BJ (cell line): ENCODE measurements at regions not wholly inside any gene's neighbourhood (a gene's known extent, or its start where the extent isn't known, plus 50 kb on each side); places are given as distances from the start of the nearest gene placed in this dataset.

ENCODE experiments used
- CTCF ChIA-PET: fragments of 350-600 bp; formaldehyde crosslinking; extraction: SDS; loops from one replicate; lab custom pipeline; 2021; ENCODE audit warnings: antibody characterized with exemption, inconsistent platforms; lab: Yijun Ruan, JAX
- POLR2A ChIA-PET: fragments of 300-600 bp; sonication (Branson Sonifier 250); formaldehyde crosslinking; extraction: SDS; loops from one replicate; lab custom pipeline; 2021; ENCODE audit warnings: antibody characterized with exemption; lab: Charles Lee
- DNase-seq: peaks from one replicate; pipeline ENCODE4 v3.0.0-alpha.2; 2011; ENCODE audit warnings: low read depth
- H3K27me3 ChIP-seq: 2 replicates; pipeline ENCODE4 v1.6.0; 2011; ENCODE audit warnings: low read length; ENCODE audit not compliant: control insufficient read depth, insufficient read depth
- H3K36me3 ChIP-seq: 2 replicates; pipeline ENCODE4 v1.5.1; 2011; ENCODE audit warnings: low read length; ENCODE audit not compliant: control insufficient read depth, insufficient read depth
- H3K4me3 ChIP-seq: 2 replicates; pipeline ENCODE4 v1.5.1; 2011; ENCODE audit warnings: low read depth, mild to moderate bottlenecking, control low read depth, low read length
- TF ChIP-seq, protein P1 (sequence below): IDR thresholded peaks from 2 replicates; pipeline ENCODE4 v1.5.1; 2011; ENCODE audit warnings: low read depth, mild to moderate bottlenecking, control low read depth, inconsistent platforms, low read length, moderate library complexity; ENCODE audit not compliant: insufficient read depth

DNA sequence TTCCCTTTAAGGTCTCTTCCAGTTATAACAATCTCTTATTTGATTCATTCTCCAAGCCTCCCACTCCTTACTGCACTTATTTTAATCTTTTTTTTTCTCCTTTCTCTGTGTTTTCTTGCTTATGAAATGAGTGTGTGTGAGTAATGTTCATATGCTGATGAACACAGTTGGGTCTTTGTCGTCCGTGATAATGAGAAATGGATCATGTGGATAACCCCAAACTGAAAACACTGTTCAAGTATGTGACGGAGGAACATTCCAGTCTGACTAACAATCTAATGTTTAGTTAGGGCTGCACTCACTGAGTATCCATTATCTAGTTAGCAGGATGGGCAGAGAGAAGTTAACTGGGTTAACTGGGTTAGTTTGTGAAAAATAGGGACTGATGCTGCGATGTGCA, 253.1 kb upstream of the DUSP10 start:
- no peaks in the 10 kb centered on the region for H3K27me3 ChIP-seq
- no peak overlapping the region for H3K4me3 ChIP-seq
- DNase-seq = peak; percentile 28
- CTCF ChIA-PET = interaction anchor here (0.6 to 1.8 kb wide), 2 partner anchors 15 to 516 kb away, joined by 3 read pairs; no protein-coding TSS in a partner anchor
- POLR2A ChIA-PET = no interaction called here
- TF ChIP-seq, protein P1, sequence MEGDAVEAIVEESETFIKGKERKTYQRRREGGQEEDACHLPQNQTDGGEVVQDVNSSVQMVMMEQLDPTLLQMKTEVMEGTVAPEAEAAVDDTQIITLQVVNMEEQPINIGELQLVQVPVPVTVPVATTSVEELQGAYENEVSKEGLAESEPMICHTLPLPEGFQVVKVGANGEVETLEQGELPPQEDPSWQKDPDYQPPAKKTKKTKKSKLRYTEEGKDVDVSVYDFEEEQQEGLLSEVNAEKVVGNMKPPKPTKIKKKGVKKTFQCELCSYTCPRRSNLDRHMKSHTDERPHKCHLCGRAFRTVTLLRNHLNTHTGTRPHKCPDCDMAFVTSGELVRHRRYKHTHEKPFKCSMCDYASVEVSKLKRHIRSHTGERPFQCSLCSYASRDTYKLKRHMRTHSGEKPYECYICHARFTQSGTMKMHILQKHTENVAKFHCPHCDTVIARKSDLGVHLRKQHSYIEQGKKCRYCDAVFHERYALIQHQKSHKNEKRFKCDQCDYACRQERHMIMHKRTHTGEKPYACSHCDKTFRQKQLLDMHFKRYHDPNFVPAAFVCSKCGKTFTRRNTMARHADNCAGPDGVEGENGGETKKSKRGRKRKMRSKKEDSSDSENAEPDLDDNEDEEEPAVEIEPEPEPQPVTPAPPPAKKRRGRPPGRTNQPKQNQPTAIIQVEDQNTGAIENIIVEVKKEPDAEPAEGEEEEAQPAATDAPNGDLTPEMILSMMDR = no peak
- no peaks in the 10 kb centered on the region for H3K36me3 ChIP-seq

DNA sequence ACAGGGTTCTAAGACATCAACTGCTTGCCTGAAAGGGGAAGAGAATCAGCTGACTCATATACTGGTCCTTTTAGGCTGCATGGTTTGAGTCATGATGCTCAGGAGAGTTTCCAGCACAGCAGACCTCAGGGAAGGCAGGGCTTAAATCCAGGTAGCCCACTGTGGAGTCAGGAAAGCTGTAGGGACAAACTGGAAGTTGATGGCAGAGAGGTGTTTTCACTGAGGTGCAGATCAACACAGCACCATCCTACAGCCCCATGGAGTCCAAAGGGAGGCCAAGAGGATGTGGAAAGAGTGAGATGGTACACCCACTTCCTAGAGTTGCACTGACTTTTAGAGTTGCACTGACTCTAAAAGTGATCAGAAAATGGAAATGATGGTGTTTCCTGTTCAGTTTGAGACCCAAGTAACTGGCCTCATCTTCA, 252.4 kb upstream of the DUSP10 start:
- Histone ChIP-seq H3K36me3 (no peaks in the 10 kb centered on the region), H3K4me3 (no peak overlapping the region), H3K27me3 (no peaks in the 10 kb centered on the region)
- TF ChIP-seq, protein P1 = no peak
- POLR2A ChIA-PET = no interaction called here
- no peak for DNase-seq
- CTCF ChIA-PET = interaction anchor here (1.1 to 1.8 kb wide), 2 partner anchors 164 to 516 kb away, joined by 3 read pairs; no protein-coding TSS in a partner anchor

DNA sequence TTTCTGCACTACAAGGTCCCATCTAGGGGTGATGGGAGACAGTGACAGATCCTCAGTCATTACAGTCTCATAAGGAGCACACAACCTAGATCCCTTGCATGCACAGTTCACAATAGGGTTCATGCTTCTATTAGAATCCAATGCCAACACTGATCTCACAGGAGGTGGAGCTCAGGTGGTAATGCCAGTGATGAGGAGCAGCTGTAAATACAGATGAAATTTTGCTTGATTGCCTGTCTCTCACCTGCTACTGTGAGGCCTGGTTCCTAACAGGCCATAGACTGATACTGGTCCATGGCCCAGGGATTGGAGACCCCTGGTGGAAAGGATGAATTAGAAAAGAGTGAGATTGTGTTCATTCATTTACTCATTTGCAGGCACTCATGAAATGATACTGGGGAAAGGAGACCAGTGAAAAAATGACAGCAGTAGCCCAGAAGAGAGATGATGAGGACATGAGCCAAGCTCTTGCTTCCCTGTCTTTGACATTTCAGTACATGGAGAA, 251.6 kb upstream of the DUSP10 start:
- POLR2A ChIA-PET = no interaction called here
- CTCF ChIA-PET = interaction anchor here (0.6 to 1.1 kb wide), 3 partner anchors 9 to 188 kb away, joined by 3 to 4 read pairs (median 3); no protein-coding TSS in a partner anchor
- no peaks in the 10 kb centered on the region for H3K36me3 ChIP-seq
- no peak for DNase-seq
- TF ChIP-seq, protein P1 = no peak
- H3K4me3 ChIP-seq = no peak overlapping the region
- no peaks in the 10 kb centered on the region for H3K27me3 ChIP-seq

DNA sequence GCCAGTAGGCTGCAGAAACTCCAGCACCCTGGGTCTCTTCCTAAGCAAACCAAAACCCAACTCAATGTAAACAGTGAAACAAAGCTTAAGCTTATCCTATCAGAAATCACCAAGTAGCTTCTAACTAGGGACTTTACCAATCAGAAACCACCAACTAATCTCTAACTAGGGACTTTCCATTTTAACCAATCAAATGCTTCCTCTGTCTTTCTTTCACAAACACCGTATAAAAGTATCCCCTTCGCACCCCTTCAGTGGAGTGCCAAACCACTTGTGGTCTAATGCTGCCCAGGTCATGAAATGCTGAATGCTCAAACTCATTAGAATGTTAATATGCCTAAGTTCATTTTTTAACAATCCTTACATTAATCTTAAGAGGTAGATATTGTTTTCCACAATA, 250.5 kb upstream of the DUSP10 start:
- no peak for DNase-seq
- TF ChIP-seq, protein P1 = no peak
- Histone ChIP-seq H3K27me3 (no peaks in the 10 kb centered on the region), H3K4me3 (no peak overlapping the region), H3K36me3 (no peaks in the 10 kb centered on the region)
- ChIA-PET CTCF (interaction anchor here (0.9 to 1.1 kb wide), 3 partner anchors 8 to 60 kb away, joined by 3 read pairs; no protein-coding TSS in a partner anchor), POLR2A (interaction anchor here (0.9 kb wide), 1 partner anchor 1031 kb away, joined by 4 read pairs; no protein-coding TSS in a partner anchor)

DNA sequence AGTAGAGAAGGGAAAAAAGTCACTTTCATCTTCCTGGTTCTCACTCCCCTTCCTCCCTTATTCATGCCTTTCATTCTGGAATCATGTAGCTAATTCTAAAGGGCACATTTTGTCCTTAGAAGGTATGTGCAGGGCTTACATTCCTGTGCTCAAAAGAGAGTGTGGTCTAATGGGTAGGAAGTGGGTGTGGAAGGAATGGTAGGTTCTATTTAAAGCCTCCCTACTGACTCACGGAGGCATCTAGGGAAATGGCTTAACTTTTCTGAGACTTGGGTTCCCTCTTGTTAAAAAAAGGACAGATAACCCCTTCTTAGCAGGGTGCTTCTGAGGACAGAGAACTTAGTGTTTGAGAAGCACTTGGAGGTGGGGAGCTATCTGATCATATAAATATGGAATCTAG, 249.3 kb upstream of the DUSP10 start:
- TF ChIP-seq, protein P1 = no peak
- DNase-seq = peak; percentile 14
- no peaks in the 10 kb centered on the region for H3K36me3 ChIP-seq
- ChIA-PET CTCF (interaction anchor here (0.6 to 1.2 kb wide), 2 partner anchors 30 to 42 kb away, joined by 3 read pairs; no protein-coding TSS in a partner anchor), POLR2A (interaction anchor here (0.7 kb wide), 1 partner anchor 292 kb away, joined by 5 read pairs; no protein-coding TSS in a partner anchor)
- no peaks in the 10 kb centered on the region for H3K27me3 ChIP-seq
- no peak overlapping the region for H3K4me3 ChIP-seq
